ENCODE measurements at regions not wholly inside any gene's neighbourhood (a gene's known extent, or its start where the extent isn't known, plus 50 kb on each side); places are given as distances from the start of the nearest gene placed in this dataset.

DNA sequence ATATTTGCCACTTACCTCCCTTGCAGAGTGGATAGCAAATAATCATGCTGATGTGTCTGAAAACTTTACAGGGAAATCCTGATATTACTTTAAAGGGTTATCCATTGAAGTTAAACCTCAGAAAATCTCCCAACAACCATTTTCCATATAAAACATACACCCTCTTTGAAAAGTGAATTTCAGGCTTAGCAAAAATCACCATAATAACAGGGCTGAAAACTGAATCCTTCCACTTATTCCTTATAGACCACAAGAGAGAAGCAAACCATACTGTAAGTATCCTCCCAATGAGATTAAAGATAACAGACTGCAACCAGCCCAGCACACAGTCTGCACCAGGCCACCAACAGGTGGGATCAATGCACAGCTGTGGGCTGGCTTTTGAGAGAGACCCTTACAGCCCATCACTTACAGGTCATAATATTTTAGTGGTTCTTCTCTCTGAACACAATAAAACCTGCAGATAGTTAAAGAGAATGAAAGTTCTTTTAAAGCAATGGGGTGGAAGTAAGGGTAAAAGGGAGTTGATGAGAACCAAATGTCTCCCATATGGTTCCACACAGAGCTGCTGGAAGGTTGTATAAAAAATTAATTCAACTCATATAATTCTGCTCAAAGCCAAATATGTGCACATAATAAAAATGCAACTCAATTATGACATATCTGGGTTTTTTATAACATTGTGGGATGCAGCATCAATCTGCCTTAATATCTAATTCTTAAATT lies 376.2 kb upstream of the GRAMD2B start:
- no peak overlapping the region for H3K27ac Mint-ChIP-seq (ENCODE audit: unreplicated experiment)
- DNase-seq = no peak

GRCh38 chr5:126052120-126052519 lies 371.1 kb upstream of the GRAMD2B start:
- H3K4me3 Mint-ChIP-seq (ENCODE audit: unreplicated experiment) = no peak overlapping the region
- DNase-seq = no peak
- H3K27me3 Mint-ChIP-seq (ENCODE audit: unreplicated experiment) = no peaks in the 10 kb centered on the region
- peak overlapping the region; percentile 26 for H3K27ac Mint-ChIP-seq (ENCODE audit: unreplicated experiment)
- TF ChIP-seq CTCF (IDR thresholded peaks at IDR 0.05; ENCODE audit: partially characterized antibody, unreplicated experiment) = no peak
- H3K4me1 Mint-ChIP-seq (ENCODE audit: low read depth, unreplicated experiment) = peaks cover 30% of the 10 kb centered on the region
- H3K9me3 Mint-ChIP-seq (ENCODE audit: unreplicated experiment) = no peaks in the 10 kb centered on the region
- no peaks in the 10 kb centered on the region for H3K36me3 Mint-ChIP-seq (ENCODE audit: unreplicated experiment)

More for the DNA sequence above, 376.2 kb upstream of the GRAMD2B start:
- no peaks in the 10 kb centered on the region for H3K9me3 Mint-ChIP-seq (ENCODE audit: unreplicated experiment)
- peaks cover 17% of the 10 kb centered on the region for H3K4me1 Mint-ChIP-seq (ENCODE audit: low read depth, unreplicated experiment)
- no peaks in the 10 kb centered on the region for H3K36me3 Mint-ChIP-seq (ENCODE audit: unreplicated experiment)
- no peak overlapping the region for H3K4me3 Mint-ChIP-seq (ENCODE audit: unreplicated experiment)
- H3K27me3 Mint-ChIP-seq (ENCODE audit: unreplicated experiment) = no peaks in the 10 kb centered on the region
- no peak for TF ChIP-seq CTCF (IDR thresholded peaks at IDR 0.05; ENCODE audit: partially characterized antibody, unreplicated experiment)

- Mint-ChIP-seq H3K4me1 (ENCODE audit: low read depth, unreplicated experiment) (peaks cover 30% of the 10 kb centered on the region), H3K27me3 (ENCODE audit: unreplicated experiment) (no peaks in the 10 kb centered on the region), H3K36me3 (ENCODE audit: unreplicated experiment) (no peaks in the 10 kb centered on the region)
Measured at GRCh38 chr5:126052791-126053190, 370.4 kb upstream of the GRAMD2B start.

GRCh38 chr5:126053630-126054029 lies 369.6 kb upstream of the GRAMD2B start:
- DNase-seq = no peak

More at GRCh38 chr5:126052791-126053190, 370.4 kb upstream of the GRAMD2B start:
- Mint-ChIP-seq H3K27ac (ENCODE audit: unreplicated experiment) (no peak overlapping the region), H3K4me3 (ENCODE audit: unreplicated experiment) (no peak overlapping the region), H3K9me3 (ENCODE audit: unreplicated experiment) (no peaks in the 10 kb centered on the region)
- TF ChIP-seq CTCF (IDR thresholded peaks at IDR 0.05; ENCODE audit: partially characterized antibody, unreplicated experiment) = no peak
- no peak for DNase-seq

More at GRCh38 chr5:126053630-126054029, 369.6 kb upstream of the GRAMD2B start:
- no peaks in the 10 kb centered on the region for H3K27me3 Mint-ChIP-seq (ENCODE audit: unreplicated experiment)
- peak overlapping the region; percentile 72 for H3K4me3 Mint-ChIP-seq (ENCODE audit: unreplicated experiment)
- no peaks in the 10 kb centered on the region for H3K9me3 Mint-ChIP-seq (ENCODE audit: unreplicated experiment)
- H3K4me1 Mint-ChIP-seq (ENCODE audit: low read depth, unreplicated experiment) = peaks cover 30% of the 10 kb centered on the region
- peak overlapping the region; percentile 87 for H3K27ac Mint-ChIP-seq (ENCODE audit: unreplicated experiment)
- no peak for TF ChIP-seq CTCF (IDR thresholded peaks at IDR 0.05; ENCODE audit: partially characterized antibody, unreplicated experiment)
- peaks cover 1% of the 10 kb centered on the region for H3K36me3 Mint-ChIP-seq (ENCODE audit: unreplicated experiment)

Measured in glutamatergic neuron (in vitro differentiated cells).